IMR-90 (cell line): ENCODE measurements at regions not wholly inside any gene's neighbourhood (a gene's known extent, or its start where the extent isn't known, plus 50 kb on each side); places are given as distances from the start of the nearest gene placed in this dataset.

Experiments
- ATAC-seq: fragments of 200-7000 bp; cut with Tn5 transposase; 2 replicates; pipeline ENCODE4 v1.9.1; 2020; ENCODE audit warnings: low read depth, mild to moderate bottlenecking, moderate library complexity
- BruUV-seq: library from RNA; stranded (reverse); fragments of 400-500 nt; replicated peaks from 2 replicates; lab custom pipeline; 2021; lab: Mats Ljungman, UMichigan
- CTCF ChIA-PET: fragments of 300-600 bp; formaldehyde crosslinking; extraction: SDS; loops from one replicate; lab custom pipeline; 2021; ENCODE audit warnings: antibody characterized with exemption; lab: Yijun Ruan, JAX
- POLR2A ChIA-PET: fragments of 300-600 bp; sonication (Branson Sonifier 250); formaldehyde crosslinking; loops from one replicate; lab custom pipeline; 2022; ENCODE audit warnings: antibody characterized with exemption; ENCODE audit not compliant: unreplicated experiment; lab: Charles Lee
- DNase-seq: peaks from one replicate; pipeline ENCODE4 v3.0.0; 2013
- H2AFZ ChIP-seq: replicated peaks from 2 replicates; pipeline ENCODE3; 2013; ENCODE audit warnings: low read length, mild to moderate bottlenecking; ENCODE audit not compliant: poor library complexity
- H2AK5ac ChIP-seq: 2 replicates; pipeline ENCODE4 v1.6.1; 2013; ENCODE audit warnings: low read depth, low read length, inconsistent platforms
- H2AK9ac ChIP-seq: replicated peaks from 2 replicates; pipeline ENCODE3; 2013; ENCODE audit warnings: mild to moderate bottlenecking, low read depth, low read length, moderate library complexity; ENCODE audit not compliant: poor library complexity
- H2BK120ac ChIP-seq: 2 replicates; pipeline ENCODE4 v1.6.1; 2013; ENCODE audit warnings: low read depth, low read length, inconsistent platforms
- H2BK15ac ChIP-seq: 3 replicates; pipeline ENCODE4 v1.6.1; 2013; ENCODE audit warnings: low read depth, low read length, inconsistent platforms
- H2BK20ac ChIP-seq: 2 replicates; pipeline ENCODE4 v1.6.1; 2013; ENCODE audit warnings: low read depth, mild to moderate bottlenecking, inconsistent platforms, low read length, moderate library complexity
- H2BK5ac ChIP-seq: 2 replicates; pipeline ENCODE4 v1.6.1; 2013; ENCODE audit warnings: mild to moderate bottlenecking, low read depth, low read length, inconsistent platforms; ENCODE audit not compliant: poor library complexity, severe bottlenecking
- H3K14ac ChIP-seq: replicated peaks from 2 replicates; pipeline ENCODE4 v1.6.1; 2013; ENCODE audit warnings: low read depth, low read length, inconsistent platforms
- H3K18ac ChIP-seq: 2 replicates; pipeline ENCODE4 v1.6.1; 2013; ENCODE audit warnings: low read depth, low read length, control low read depth
- H3K23ac ChIP-seq: 2 replicates; pipeline ENCODE4 v1.6.1; 2013; ENCODE audit warnings: low read depth, low read length, inconsistent platforms
- H3K27ac ChIP-seq: 2 replicates; pipeline ENCODE4 v1.5.1; 2013; ENCODE audit warnings: mild to moderate bottlenecking, control low read depth, low read length; ENCODE audit not compliant: insufficient read depth
- H3K27me3 ChIP-seq: 2 replicates; pipeline ENCODE4 v1.6.1; 2013; ENCODE audit warnings: low read length; ENCODE audit not compliant: control insufficient read depth, insufficient read depth
- H3K36me3 ChIP-seq: 2 replicates; pipeline ENCODE4 v1.6.1; 2013; ENCODE audit warnings: low read length, mixed read lengths; ENCODE audit not compliant: control insufficient read depth, insufficient read depth
- H3K4ac ChIP-seq: 2 replicates; pipeline ENCODE4 v1.6.1; 2013; ENCODE audit warnings: low read depth, low read length, inconsistent platforms
- H3K4me1 ChIP-seq: 2 replicates; pipeline ENCODE4 v1.6.1; 2013; ENCODE audit warnings: low read length, mixed read lengths; ENCODE audit not compliant: control insufficient read depth, insufficient read depth
- H3K4me2 ChIP-seq: 2 replicates; pipeline ENCODE4 v1.6.1; 2013; ENCODE audit warnings: low read depth, mild to moderate bottlenecking, control low read depth, low read length, moderate library complexity
- H3K4me3 ChIP-seq: 2 replicates; pipeline ENCODE4 v1.5.1; 2013; ENCODE audit warnings: low read depth, mild to moderate bottlenecking, control low read depth, low read length, moderate library complexity; ENCODE audit not compliant: insufficient read depth
- H3K56ac ChIP-seq: 2 replicates; pipeline ENCODE4 v1.6.1; 2013; ENCODE audit warnings: low read length, inconsistent platforms; ENCODE audit not compliant: insufficient read depth; ENCODE audit errors: extremely low read depth
- H3K79me1 ChIP-seq, 2 experiments: 2 replicates each; pipeline ENCODE4 v1.6.1; 2013; ENCODE audit warnings: low read length in 2 of 2, inconsistent platforms in 1 of 2, low read depth in 1 of 2
- H3K9ac ChIP-seq: 2 replicates; pipeline ENCODE4 v1.6.1; 2013; ENCODE audit warnings: low read depth, low read length, control low read depth
- H3K9me1 ChIP-seq: 2 replicates; pipeline ENCODE4 v1.6.1; 2013; ENCODE audit warnings: low read length, inconsistent platforms; ENCODE audit not compliant: insufficient read depth
- H3K9me3 ChIP-seq: 2 replicates; pipeline ENCODE4 v1.6.1; 2013; ENCODE audit warnings: low read length; ENCODE audit not compliant: control insufficient read depth, insufficient read depth
- H4K20me1 ChIP-seq: 2 replicates; pipeline ENCODE4 v1.6.1; 2013; ENCODE audit warnings: low read length, inconsistent platforms; ENCODE audit not compliant: insufficient read depth
- H4K5ac ChIP-seq: 2 replicates; pipeline ENCODE4 v1.6.1; 2013; ENCODE audit warnings: mild to moderate bottlenecking, low read depth, low read length, control low read depth
- H4K8ac ChIP-seq, 2 experiments: 2 replicates each; pipeline ENCODE4 v1.6.1; 2013; ENCODE audit warnings: low read depth in 2 of 2, low read length in 2 of 2, control low read depth in 1 of 2, inconsistent platforms in 1 of 2
- H4K91ac ChIP-seq: 2 replicates; pipeline ENCODE4 v1.6.1; 2013; ENCODE audit warnings: low read depth, low read length, inconsistent platforms; ENCODE audit not compliant: insufficient read depth
- CEBPB ChIP-seq: IDR thresholded peaks from 2 replicates; pipeline ENCODE4 v1.6.1; 2012; ENCODE audit warnings: low read depth, low read length, improper control_type of control experiment
- CHD1 ChIP-seq: IDR thresholded peaks from 2 replicates; pipeline ENCODE4 v1.6.1; 2012; ENCODE audit warnings: low read depth, low read length, improper control_type of control experiment
- CTCF ChIP-seq: conservative IDR thresholded peaks from 2 replicates; pipeline ENCODE4 v1.5.1; 2012; ENCODE audit warnings: mild to moderate bottlenecking, low read depth, low read length, improper control_type of control experiment
- ELK1 ChIP-seq: fragments of 150-350 bp; IDR thresholded peaks from 2 replicates; pipeline ENCODE4 v1.6.1; 2016; ENCODE audit warnings: low read depth, mild to moderate bottlenecking, low read length, moderate library complexity, borderline replicate concordance
- FOS ChIP-seq: fragments of 150-350 bp; IDR thresholded peaks from 2 replicates; pipeline ENCODE4 v1.6.1; 2016; ENCODE audit warnings: low read depth, low read length
- MAZ ChIP-seq: IDR thresholded peaks from 2 replicates; pipeline ENCODE4 v1.6.1; 2012; ENCODE audit warnings: low read depth, mild to moderate bottlenecking, low read length, improper control_type of control experiment, moderate library complexity, borderline replicate concordance
- MXI1 ChIP-seq: IDR thresholded peaks from 2 replicates; pipeline ENCODE4 v1.6.1; 2012; ENCODE audit warnings: low read depth, mild to moderate bottlenecking, low read length, moderate library complexity, borderline replicate concordance
- RAD21 ChIP-seq: IDR thresholded peaks from 2 replicates; pipeline ENCODE4 v1.6.1; 2012; ENCODE audit warnings: low read length, improper control_type of control experiment
- RFX5 ChIP-seq: IDR thresholded peaks from 2 replicates; pipeline ENCODE4 v1.8.0; 2012; ENCODE audit warnings: low read depth, mild to moderate bottlenecking, low read length, moderate library complexity
- SMC3 ChIP-seq: fragments of 150-350 bp; IDR thresholded peaks from 2 replicates; pipeline ENCODE4 v1.6.1; 2016; ENCODE audit warnings: low read depth, mild to moderate bottlenecking, antibody characterized with exemption, low read length, moderate library complexity
- USF2 ChIP-seq: fragments of 150-350 bp; IDR thresholded peaks from 2 replicates; pipeline ENCODE4 v1.6.1; 2017; ENCODE audit warnings: mild to moderate bottlenecking, antibody characterized with exemption, low read length, low read depth
- WGBS, 2 experiments: methylation state at CpG; one replicate each; pipeline versions ENCODE4 v1.1.5 to v1.1.7; 2013; ENCODE audit warnings: missing lambda C conversion rate in 2 of 2; ENCODE audit not compliant: insufficient read length in 1 of 2; ENCODE audit errors: extremely low coverage in 2 of 2; 5-methylcytosine and 5-hydroxymethylcytosine counted together
- dilution Hi-C: fragments of 300-500 bp; cut with HindIII; formaldehyde crosslinking; loops from one replicate; pipeline ENCODE4 v1.14.3; 2018; ENCODE audit warnings: low sequenced_read_pairs; ENCODE audit not compliant: unreplicated experiment
- in situ Hi-C: fragments of 300-500 bp; cut with MboI; formaldehyde crosslinking; loops from 3 replicates; pipeline ENCODE4 v1.14.3; 2019; ENCODE audit warnings: low sequenced_read_pairs, inconsistent platforms, mixed read lengths
- intact Hi-C: fragments of 100-400 bp; cut with micrococcal nuclease; formaldehyde crosslinking; loops from 2 replicates; pipeline ENCODE4 v1.10.0; 2022

- dilution Hi-C loops (no loop called here), intact Hi-C loops (no loop called here), in situ Hi-C loops (no loop called here)
- Histone ChIP-seq H4K5ac (no peak overlapping the region), H2BK120ac (no peak overlapping the region), H3K4me2 (no peak overlapping the region), H2BK15ac (no peak overlapping the region), H3K79me1 (no peaks in the 10 kb centered on the region), H3K27ac (no peak overlapping the region), H3K4me1 (no peaks in the 10 kb centered on the region), H3K23ac (no peak overlapping the region), H2BK5ac (no peak overlapping the region), H4K8ac (no peak overlapping the region), H3K4me3 (no peak overlapping the region), H3K36me3 (no peaks in the 10 kb centered on the region), H3K4ac (no peak overlapping the region), H4K91ac (no peak overlapping the region), H3K27me3 (no peaks in the 10 kb centered on the region), H3K9me3 (peaks cover 8% of the 10 kb centered on the region), H3K18ac (no peak overlapping the region), H2AFZ (no peak overlapping the region), H4K20me1 (no peaks in the 10 kb centered on the region), H2AK9ac (no peak overlapping the region), H2AK5ac (no peak overlapping the region), H3K14ac (no peak overlapping the region), H3K9me1 (no peaks in the 10 kb centered on the region), H3K56ac (no peak overlapping the region), H2BK20ac (no peak overlapping the region), H3K9ac (no peak overlapping the region)
- TF ChIP-seq MXI1 = no peak
- TF ChIP-seq CTCF = no peak
- TF ChIP-seq USF2 = no peak
- TF ChIP-seq FOS = no peak
- no peak for TF ChIP-seq CHD1
- no peak for TF ChIP-seq MAZ
- TF ChIP-seq SMC3 = no peak
- no peak for TF ChIP-seq RAD21
- TF ChIP-seq ELK1 = no peak
- TF ChIP-seq CEBPB = no peak
- no peak for TF ChIP-seq RFX5
- no peak for DNase-seq
- no TSS peak for BruUV-seq
- ChIA-PET POLR2A (no interaction called here), CTCF (no interaction called here)
- no peak for ATAC-seq
- WGBS, 2 experiments = 43% methylated on average over 2 of the region's 2 CpGs; no CpG with 5 or more reads in 1 of the 2 experiments
These were observed 484.8 kb upstream of the GRIA1 start for GRCh38 chr5:153005711-153006110.
